ENCODE measurements at regions not wholly inside any gene's neighbourhood (a gene's known extent, or its start where the extent isn't known, plus 50 kb on each side); places are given as distances from the start of the nearest gene placed in this dataset.
"Not testable (repeated sequence)": the region's sequence is repeated elsewhere in the genome, so short reads cannot be mapped to it uniquely, and the experiment has no call there.

- DNase-seq = no peak
These were observed 347.4 kb downstream of the PTPRU start for GRCh38 chr1:29583727-29584126.

- no peak for DNase-seq
These were observed 344.9 kb downstream of the PTPRU start for GRCh38 chr1:29581256-29581655.

GRCh38 chr1:29579821-29580425, 343.6 kb downstream of the PTPRU start:
- DNase-seq = no peak

DNA sequence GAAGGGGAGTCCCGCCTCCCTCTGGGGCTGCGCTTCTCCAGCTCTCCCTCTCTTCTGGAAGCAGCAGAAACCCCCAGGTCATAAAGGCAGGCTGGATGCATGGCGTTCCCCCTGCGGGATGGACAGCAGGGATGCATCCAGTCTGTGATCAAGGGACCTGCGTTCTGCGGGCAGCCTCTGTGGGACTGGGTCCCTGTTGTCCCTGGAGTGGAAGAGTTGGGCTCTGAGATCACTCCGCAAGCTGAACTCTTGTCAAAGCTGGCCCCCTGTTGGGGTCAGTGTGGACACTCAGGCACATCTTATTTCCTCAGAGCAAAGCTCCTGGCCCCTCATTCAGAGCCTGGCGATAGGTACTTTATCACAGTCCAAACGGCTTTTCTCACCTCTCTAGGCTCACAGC, 341.2 kb downstream of the PTPRU start:
- no peak for DNase-seq

GRCh38 chr1:29576510-29576909, 340.2 kb downstream of the PTPRU start:
- no peak for DNase-seq

DNA sequence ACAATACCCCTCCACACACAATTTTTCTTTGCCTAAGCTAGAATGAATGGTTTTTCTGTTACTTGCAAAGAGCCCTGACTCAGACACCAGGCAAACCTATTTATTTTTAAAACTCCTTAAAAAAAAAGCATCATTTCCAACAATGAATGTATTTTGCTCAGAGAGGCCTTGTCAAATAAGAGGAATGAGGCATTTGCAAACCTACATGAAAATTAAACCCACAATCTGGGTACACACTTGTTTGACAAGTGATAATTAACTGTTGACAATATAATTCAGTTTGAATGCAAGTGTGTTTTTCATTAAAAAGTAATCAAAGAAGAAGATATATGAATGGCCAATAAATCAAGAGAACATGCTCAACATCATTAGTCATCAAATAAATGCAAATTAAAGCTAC, 339.5 kb downstream of the PTPRU start:
- no peak for DNase-seq

- no peak for DNase-seq
These were observed 339.0 kb downstream of the PTPRU start for GRCh38 chr1:29575277-29575676.

DNA sequence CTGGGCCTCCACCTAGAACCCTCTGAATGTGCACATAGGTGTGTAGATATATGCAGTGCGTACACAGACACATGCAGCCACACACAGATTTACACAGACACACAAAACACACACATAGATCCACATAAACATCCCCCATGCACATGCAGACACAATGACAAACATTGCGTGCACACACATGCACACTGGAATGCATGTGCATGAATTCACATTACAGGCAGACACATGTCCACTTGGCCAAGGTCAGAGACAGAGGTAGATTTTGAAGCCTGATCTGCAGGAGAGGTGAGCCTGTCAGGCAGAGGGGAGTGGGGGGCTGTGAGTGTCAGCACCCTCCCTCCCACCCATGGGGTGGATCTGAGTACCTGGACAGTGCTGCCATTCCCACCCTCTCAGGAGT, 338.5 kb downstream of the PTPRU start:
- no peak for DNase-seq

DNA sequence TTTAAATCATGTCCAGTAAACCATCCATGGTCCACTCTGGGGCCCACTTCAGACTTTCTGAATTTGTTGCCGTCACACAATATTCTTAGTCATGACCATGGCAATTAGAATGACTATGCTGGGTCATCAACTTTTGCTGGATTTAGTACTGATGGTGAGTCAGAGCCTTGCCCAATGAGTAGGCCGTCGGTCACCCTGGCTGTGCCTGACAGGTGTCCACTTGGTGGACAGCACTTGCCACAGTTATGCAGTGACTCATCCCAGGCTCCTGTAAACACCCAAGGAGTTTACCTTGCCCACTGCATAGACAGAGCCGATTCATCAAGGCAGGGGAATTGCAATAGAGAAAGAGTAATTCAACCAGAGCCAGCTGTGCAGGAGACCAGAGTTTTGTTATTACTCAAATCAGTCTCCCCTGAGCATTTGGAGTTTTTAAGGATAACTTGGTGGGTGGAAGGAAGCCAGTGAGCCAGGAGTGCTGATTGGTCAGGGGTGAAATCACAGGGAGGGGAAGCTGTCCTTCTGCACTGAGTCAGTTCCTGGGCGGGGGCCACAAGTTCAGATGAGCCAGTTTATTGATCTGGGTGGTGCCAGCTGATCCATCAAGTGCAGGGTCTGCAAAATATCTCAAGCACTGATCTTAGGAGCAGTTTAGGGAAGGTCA, 333.8 kb downstream of the PTPRU start:
- DNase-seq = no peak

DNA sequence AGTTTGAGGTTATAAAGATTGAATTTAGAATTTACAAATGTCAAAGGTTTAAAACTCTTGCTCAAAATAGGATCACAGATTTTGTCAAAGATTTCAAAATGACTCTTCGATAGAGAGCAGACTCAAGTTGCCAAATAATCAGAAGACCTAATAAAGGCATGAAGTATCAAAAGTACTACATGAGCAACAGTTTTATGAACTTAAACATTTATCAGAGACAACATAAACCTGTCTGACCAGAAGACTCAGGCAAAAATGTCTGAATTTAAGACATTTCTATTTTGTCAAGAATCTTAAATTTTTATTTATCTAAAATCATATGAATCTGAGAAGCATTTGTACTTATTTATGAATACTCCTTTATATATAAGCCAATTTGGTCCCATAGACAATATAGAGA, 330.9 kb downstream of the PTPRU start:
- DNase-seq = no peak

DNA sequence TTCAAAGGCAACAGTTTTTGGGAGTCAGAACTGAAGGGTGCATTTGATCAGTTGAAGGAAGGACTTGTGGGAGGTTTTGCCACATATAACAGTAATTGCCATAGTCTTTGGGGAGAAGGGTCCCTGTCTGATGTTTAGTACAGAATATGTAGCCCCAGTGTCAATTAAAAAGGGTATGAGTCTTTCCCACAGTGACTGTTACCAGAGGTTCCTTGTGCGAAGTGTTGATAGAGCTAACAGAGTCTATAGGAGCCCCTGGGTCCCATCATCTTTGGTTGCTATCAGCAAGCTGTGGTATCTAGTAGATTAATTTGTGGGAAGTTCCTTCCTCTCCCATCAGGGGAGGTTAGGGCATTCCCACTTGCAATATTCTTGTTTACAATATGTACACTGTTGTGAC, 329.2 kb downstream of the PTPRU start:
- no peak for DNase-seq

DNA sequence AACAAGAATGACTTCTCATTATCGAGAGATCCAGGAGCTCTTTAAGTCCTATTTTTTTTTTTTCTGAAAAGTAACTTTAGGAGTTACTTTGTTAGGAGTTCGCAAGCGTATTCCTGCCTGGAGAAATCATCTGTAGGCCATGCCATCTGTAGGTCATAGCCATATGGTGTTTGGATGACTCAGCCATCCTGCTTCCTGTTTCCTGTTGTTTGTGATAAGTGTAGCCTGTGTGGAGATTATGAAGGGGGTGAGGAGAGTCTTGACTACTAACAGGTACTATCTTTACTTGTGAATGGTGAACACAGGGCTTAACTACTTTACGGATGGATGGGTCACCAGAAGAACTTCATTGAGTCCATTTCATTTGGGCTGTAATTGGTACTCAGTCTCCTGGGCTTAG, 327.2 kb downstream of the PTPRU start:
- DNase-seq = no peak

GRCh38 chr1:29563092-29563491, 326.8 kb downstream of the PTPRU start:
- DNase-seq = no peak

GRCh38 chr1:29559056-29559455, 322.7 kb downstream of the PTPRU start:
- DNase-seq = no peak

- DNase-seq = no peak
These were observed 321.6 kb downstream of the PTPRU start for GRCh38 chr1:29557701-29558600.

DNA sequence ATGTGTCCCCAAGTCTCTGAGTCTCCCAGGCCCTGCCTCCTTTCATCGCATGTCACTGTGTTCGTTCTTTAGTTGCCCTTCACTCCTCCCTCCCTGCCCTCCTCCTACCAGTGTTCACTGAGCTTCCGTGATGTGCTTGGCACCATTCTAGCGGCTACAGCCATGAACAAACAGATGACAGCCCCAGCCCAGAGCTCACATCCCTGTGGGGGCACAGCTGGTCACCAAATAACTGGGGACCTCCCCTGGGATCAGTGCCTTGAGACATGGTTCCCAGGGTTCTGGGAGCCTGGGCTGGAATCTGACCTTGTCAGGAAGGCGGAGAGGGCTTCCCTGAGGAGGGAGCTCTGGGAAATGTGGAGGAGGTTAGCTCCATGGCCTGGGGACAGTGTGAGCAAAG, 320.7 kb downstream of the PTPRU start:
- no peak for DNase-seq

DNA sequence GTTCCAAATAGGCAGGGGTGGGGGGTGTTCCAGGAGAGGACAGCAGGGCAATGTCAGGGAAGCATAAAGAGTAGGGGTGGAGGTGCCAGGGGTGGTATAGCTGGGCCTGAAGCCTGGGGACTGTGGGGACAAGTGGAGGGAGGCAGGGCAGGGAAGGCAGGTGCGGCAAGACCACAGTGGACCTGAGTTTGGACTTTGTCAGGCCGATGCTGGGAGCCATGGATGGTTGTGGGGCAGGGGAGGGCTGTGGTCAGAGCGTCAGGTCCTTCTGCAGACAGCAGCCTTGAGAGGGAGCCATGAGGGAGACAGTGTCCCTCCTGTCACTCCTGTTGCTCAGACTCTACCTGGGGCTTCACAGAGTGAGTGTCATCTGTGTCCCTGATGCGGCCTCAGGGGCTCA, 320.3 kb downstream of the PTPRU start:
- DNase-seq = no peak

DNA sequence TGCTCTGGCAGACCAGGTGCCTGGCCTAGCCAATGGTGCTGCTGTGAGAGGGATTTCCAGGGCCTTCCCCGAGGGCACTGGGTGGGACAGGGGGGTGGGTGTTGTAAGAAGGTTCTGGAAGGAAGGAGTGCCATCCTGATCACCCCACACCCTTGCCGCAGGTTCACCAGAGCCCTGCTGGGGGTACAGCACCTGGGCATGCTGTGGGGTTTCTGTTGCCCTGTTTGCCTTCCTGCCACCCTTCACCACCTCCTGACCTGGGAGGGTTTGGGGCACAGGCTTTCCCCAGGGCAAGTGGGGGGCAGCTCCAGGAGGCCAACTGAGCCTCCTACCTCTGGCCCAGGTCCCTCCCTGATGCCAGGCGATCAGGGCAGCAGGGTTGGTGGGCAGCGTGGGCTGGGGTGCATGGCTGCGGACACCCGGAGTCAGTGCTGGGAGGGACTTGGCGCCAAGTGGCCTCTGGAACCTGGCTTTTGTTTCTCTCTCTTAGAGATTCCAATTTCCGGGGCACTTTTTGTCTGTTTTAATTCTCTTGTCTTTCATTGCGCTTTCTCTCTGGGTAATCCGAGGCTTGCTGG, 318.8 kb downstream of the PTPRU start:
- DNase-seq = no peak

DNA sequence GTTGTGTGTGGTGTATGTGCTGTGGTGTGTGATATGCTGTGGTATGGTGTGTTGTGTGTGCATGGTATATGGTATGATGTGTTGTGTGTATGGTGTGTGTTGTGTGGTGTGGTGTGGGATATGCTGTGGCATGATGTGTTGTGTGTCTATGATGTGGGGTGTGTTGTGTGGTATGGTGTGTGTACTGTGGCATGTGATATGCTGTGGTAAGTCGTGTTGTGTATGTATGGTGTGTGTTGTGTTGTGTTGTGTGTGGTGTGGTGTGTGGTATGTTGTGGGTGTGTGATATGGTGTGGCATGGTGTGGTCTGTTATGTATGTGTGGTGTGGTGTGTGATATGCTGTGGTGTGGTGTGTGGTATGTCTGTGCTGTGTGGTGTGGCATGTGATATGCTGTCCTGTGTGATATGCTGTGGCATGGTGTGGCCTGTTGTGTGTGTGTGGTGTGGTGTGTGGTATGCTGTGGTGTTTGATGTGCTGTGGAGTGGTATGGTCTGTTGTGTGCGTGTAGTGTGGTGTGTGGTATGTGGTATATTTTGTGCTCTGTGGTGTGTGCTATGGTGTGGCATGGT, 318.0 kb downstream of the PTPRU start:
- no peak for DNase-seq

DNA sequence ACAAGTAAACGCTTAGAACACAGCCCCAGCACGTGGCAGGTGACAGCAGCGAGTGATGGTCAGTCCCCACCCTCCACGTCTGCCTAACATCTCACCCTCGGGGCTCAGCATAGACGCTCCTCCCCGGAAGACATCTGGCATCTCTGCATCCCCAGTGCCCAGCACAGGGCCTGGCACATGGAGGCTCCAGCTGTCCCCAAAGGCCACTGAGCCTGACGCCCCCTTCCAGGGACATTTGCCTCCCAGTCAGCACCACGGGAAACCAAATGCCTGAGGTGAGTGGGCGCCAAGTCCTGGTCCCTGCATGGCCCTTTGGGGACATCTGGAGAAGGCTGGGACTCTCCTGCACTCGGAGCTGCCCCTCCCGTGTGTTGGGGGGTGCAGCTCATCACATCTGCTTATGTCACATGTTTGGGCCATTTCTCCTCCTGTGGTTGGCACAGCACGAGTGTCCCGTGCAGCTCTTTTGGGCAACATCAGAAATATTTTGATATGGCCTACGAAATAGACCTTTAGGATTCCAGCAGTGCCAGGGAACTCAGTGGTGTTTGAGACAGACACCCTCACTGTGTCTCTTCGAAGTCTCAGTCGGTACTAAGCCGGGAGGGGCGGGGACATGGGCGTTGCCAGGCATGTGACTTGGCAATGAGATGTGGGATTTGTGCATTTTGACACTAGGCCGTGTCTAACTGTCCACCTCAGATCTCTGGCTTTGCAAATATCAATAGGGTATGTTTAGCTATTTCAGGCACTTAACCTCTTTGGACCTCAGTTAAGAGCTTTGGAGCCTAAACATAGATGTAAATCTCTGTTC, 315.0 kb downstream of the PTPRU start:
- DNase-seq = no peak

DNA sequence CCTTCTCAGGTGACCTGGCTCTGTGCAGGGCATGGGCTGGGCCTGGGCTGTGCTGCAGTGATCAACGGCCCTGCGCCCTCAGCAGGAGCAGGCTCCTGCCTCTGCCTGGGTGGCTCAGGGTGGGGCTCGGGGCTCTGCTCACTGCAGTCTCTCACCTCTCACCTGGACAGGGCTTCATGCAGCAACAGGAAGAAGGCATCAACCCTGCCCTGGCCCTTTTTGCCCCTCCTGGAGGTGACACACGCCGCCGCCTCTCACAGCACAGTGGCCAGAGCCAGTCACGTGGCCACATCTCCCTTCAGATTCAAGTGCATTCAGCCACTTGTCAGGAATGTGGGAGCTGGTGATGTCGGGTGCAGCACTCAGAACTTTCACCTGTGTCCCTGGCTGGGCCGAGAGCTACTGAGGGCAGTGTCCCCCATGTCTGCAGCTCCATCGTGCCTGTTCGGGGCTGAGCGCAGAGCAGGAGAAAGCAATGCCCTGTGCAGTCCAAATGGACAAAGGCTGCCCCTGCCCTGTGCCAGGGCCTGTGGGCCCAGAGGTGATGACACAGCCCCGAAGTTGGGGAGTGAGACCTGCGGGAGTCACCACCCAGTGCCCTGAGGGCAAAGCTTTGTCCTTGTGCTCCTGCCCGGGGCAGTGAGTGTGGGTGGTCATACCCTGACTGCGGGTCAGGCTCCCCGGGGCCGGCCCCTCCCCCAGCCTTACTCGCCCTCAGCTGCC, 314.0 kb downstream of the PTPRU start:
- DNase-seq = no peak

DNA sequence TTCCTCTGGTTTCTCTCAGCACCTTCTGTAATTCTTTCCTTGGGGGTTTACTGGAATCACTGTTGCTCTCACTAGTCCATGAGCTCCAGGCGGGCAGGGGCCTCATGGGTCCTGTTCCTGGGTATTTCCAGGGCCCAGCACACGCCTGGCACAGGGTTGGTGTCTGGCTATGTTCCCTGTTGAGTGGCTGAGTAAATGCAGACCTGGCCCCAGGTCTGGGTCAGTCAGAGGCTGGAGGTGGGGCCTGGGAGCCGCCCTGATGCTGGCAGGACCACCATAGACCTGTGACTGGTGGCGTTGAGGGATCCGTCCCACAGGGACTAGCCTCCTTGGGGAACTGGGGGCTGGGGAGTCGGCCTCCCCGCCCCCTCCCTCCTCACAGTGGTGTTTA, 313.4 kb downstream of the PTPRU start:
- not testable (repeated sequence) for DNase-seq

Measured in stimulated activated CD4-positive, alpha-beta T cell treated with anti-CD3 and anti-CD28 coated beads, Interleukin-4, amount 100 ng/mL, for 4 hours (primary cell).